KMS-11 (cell line): ENCODE measurements at regions not wholly inside any gene's neighbourhood (a gene's known extent, or its start where the extent isn't known, plus 50 kb on each side); places are given as distances from the start of the nearest gene placed in this dataset.

Experiments used
- H2AFZ ChIP-seq: fragments of 200-600 bp; sonication (generic); 2 replicates; pipeline ENCODE4 v1.6.1; 2016; ENCODE audit warnings: antibody characterized with exemption, mixed run types, low read depth
- H3K27ac ChIP-seq: fragments of 200-600 bp; sonication (generic); 2 replicates; pipeline ENCODE4 v1.6.1; 2016; ENCODE audit warnings: mild to moderate bottlenecking, mixed run types
- H3K27me3 ChIP-seq: fragments of 200-600 bp; sonication (generic); 2 replicates; pipeline ENCODE4 v1.6.1; 2017; ENCODE audit warnings: mild to moderate bottlenecking, low read depth, mixed run types, moderate library complexity; ENCODE audit not compliant: insufficient read depth
- H3K36me3 ChIP-seq: fragments of 200-600 bp; sonication (generic); 2 replicates; pipeline ENCODE4 v1.6.1; 2017; ENCODE audit warnings: mild to moderate bottlenecking, mixed run types; ENCODE audit not compliant: insufficient read depth
- H3K4me1 ChIP-seq: fragments of 200-600 bp; sonication (generic); 2 replicates; pipeline ENCODE4 v1.6.1; 2016; ENCODE audit warnings: mild to moderate bottlenecking, low read depth, mixed run types; ENCODE audit not compliant: poor library complexity, severe bottlenecking
- H3K4me2 ChIP-seq: fragments of 200-600 bp; sonication (generic); 2 replicates; pipeline ENCODE4 v1.7.0; 2016; ENCODE audit warnings: mild to moderate bottlenecking, mixed run types
- H3K4me3 ChIP-seq: fragments of 200-600 bp; sonication (generic); IDR thresholded peaks from 2 replicates; pipeline ENCODE4 v1.6.1; 2017; ENCODE audit warnings: low read depth, low read length, mixed read lengths; ENCODE audit not compliant: insufficient read depth
- H3K79me2 ChIP-seq: fragments of 200-600 bp; sonication (generic); 2 replicates; pipeline ENCODE4 v1.6.1; 2016; ENCODE audit warnings: low read depth, mixed run types; ENCODE audit not compliant: insufficient read depth
- H3K9ac ChIP-seq: fragments of 200-600 bp; sonication (generic); 2 replicates; pipeline ENCODE4 v1.6.1; 2016; ENCODE audit warnings: mild to moderate bottlenecking, mixed run types
- H4K20me1 ChIP-seq: fragments of 200-600 bp; sonication (generic); 2 replicates; pipeline ENCODE4 v1.6.1; 2016; ENCODE audit warnings: mild to moderate bottlenecking, mixed run types; ENCODE audit not compliant: insufficient read depth
- TF ChIP-seq, protein P1 (sequence below): fragments of 200-600 bp; sonication (generic); conservative IDR thresholded peaks from 2 replicates; pipeline ENCODE4 v1.6.1; 2017; ENCODE audit warnings: low read depth, mild to moderate bottlenecking, antibody characterized with exemption, low read length, moderate library complexity, mixed read lengths

DNA sequence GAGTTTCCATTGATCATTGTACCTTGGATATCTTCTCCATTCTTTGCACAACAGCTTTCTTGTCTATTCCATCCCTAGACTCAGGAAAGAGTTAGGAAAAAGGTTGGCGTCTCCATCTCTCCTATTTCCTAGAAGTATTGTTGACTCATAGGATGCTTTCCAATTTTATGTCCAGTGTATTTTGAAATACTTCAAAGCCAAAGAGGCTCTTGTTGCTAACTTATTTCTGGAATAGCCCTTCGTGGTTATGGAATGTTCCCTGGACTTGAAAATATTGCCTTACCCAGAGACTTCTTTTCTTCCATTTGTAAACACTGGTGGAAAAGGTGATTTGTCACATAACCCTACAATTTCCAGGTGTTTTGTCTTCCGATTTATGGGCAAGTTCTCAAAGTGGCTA is 402.3 kb upstream of the ZNF608 start:
- H4K20me1 ChIP-seq, result no peaks in the 10 kb centered on the region
- H3K4me1 ChIP-seq, result no peaks in the 10 kb centered on the region
- no peaks in the 10 kb centered on the region for H3K79me2 ChIP-seq
- no peak overlapping the region for H3K4me3 ChIP-seq
- H3K27ac ChIP-seq, result no peak overlapping the region
- no peak overlapping the region for H2AFZ ChIP-seq
- no peaks in the 10 kb centered on the region for H3K27me3 ChIP-seq
- H3K36me3 ChIP-seq, result no peaks in the 10 kb centered on the region
- H3K4me2 ChIP-seq, result no peak overlapping the region
- no peak overlapping the region for H3K9ac ChIP-seq
- TF ChIP-seq, protein P1, sequence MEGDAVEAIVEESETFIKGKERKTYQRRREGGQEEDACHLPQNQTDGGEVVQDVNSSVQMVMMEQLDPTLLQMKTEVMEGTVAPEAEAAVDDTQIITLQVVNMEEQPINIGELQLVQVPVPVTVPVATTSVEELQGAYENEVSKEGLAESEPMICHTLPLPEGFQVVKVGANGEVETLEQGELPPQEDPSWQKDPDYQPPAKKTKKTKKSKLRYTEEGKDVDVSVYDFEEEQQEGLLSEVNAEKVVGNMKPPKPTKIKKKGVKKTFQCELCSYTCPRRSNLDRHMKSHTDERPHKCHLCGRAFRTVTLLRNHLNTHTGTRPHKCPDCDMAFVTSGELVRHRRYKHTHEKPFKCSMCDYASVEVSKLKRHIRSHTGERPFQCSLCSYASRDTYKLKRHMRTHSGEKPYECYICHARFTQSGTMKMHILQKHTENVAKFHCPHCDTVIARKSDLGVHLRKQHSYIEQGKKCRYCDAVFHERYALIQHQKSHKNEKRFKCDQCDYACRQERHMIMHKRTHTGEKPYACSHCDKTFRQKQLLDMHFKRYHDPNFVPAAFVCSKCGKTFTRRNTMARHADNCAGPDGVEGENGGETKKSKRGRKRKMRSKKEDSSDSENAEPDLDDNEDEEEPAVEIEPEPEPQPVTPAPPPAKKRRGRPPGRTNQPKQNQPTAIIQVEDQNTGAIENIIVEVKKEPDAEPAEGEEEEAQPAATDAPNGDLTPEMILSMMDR, result no peak

- H3K27me3 ChIP-seq, result no peaks in the 10 kb centered on the region
- no peak overlapping the region for H2AFZ ChIP-seq
- H3K27ac ChIP-seq, result no peak overlapping the region
- H3K9ac ChIP-seq, result no peak overlapping the region
- no peaks in the 10 kb centered on the region for H3K36me3 ChIP-seq
- no peaks in the 10 kb centered on the region for H3K79me2 ChIP-seq
- no peaks in the 10 kb centered on the region for H3K4me1 ChIP-seq
- H4K20me1 ChIP-seq, result no peaks in the 10 kb centered on the region
- TF ChIP-seq, protein P1, result no peak
- H3K4me2 ChIP-seq, result no peak overlapping the region
- no peak overlapping the region for H3K4me3 ChIP-seq
Measured at GRCh38 chr5:125149110-125149509, 402.7 kb upstream of the ZNF608 start.

GRCh38 chr5:125149527-125149926 is 403.1 kb upstream of the ZNF608 start:
- Histone ChIP-seq H3K27ac (no peak overlapping the region), H4K20me1 (no peaks in the 10 kb centered on the region), H3K27me3 (no peaks in the 10 kb centered on the region), H3K4me2 (no peak overlapping the region), H3K4me1 (no peaks in the 10 kb centered on the region), H3K79me2 (no peaks in the 10 kb centered on the region), H3K9ac (no peak overlapping the region), H3K36me3 (no peaks in the 10 kb centered on the region), H2AFZ (no peak overlapping the region), H3K4me3 (no peak overlapping the region)
- TF ChIP-seq, protein P1, result no peak

- no peaks in the 10 kb centered on the region for H3K4me1 ChIP-seq
- no peaks in the 10 kb centered on the region for H3K27me3 ChIP-seq
- no peaks in the 10 kb centered on the region for H4K20me1 ChIP-seq
- H3K79me2 ChIP-seq, result no peaks in the 10 kb centered on the region
- no peak overlapping the region for H3K27ac ChIP-seq
- no peak overlapping the region for H3K4me2 ChIP-seq
- H3K9ac ChIP-seq, result no peak overlapping the region
- no peaks in the 10 kb centered on the region for H3K36me3 ChIP-seq
- no peak overlapping the region for H3K4me3 ChIP-seq
- no peak overlapping the region for H2AFZ ChIP-seq
- TF ChIP-seq, protein P1, result no peak
Measured at GRCh38 chr5:125150041-125150669, 403.7 kb upstream of the ZNF608 start.
